GM23338 (cell line): ENCODE measurements at regions not wholly inside any gene's neighbourhood (a gene's known extent, or its start where the extent isn't known, plus 50 kb on each side); places are given as distances from the start of the nearest gene placed in this dataset.

Experiments
- CREB1 ChIP-seq: fragments of 250-450 bp; sonication (Bioruptor Pico); IDR thresholded peaks from 2 replicates; pipeline ENCODE4 v1.5.0; 2020; ENCODE audit warnings: low read depth, mild to moderate bottlenecking, moderate library complexity
- STAT1 ChIP-seq: IDR thresholded peaks from one replicate; pipeline ENCODE4 v1.6.1; 2016; ENCODE audit warnings: antibody characterized with exemption; ENCODE audit not compliant: unreplicated experiment
- TF ChIP-seq, protein P1 (sequence below): fragments of 250-450 bp; sonication (Bioruptor Pico); IDR thresholded peaks from 2 replicates; pipeline ENCODE4 v1.5.0; 2020; ENCODE audit warnings: mild to moderate bottlenecking, moderate library complexity
- TF ChIP-seq, protein P2 (sequence below): IDR thresholded peaks from one replicate; pipeline ENCODE4 v1.6.1; 2018; ENCODE audit warnings: antibody characterized with exemption; ENCODE audit not compliant: unreplicated experiment
- TF ChIP-seq, protein P3 (sequence below), 2 experiments: fragments of 200-600 bp in 1 of 2; sonication (generic) in 1 of 2; conservative IDR thresholded peaks; 2 replicates each; pipeline versions ENCODE4 v1.5.1 to v1.6.1; 2016 to 2017; ENCODE audit warnings: antibody characterized with exemption in 2 of 2, low read depth in 2 of 2, mild to moderate bottlenecking in 2 of 2, moderate library complexity in 1 of 2

DNA sequence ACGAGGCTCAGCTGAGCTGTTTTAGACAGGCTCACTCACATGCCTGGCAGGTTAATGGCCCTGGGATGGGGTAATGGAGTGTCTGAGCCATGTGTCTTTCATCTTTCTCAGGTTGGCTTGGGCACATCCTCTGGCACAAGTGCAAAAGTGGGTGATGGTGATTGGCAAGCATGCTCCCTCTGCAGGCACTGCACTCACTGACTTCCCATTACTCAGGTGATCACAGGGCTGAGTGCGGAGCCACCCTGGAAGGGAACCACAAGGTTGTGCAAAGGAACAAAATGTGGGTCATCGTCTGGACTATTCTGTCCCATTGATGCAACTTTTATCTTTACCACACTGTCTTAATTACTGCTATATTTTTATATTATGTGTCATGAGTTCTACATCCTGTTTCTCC is 244.1 kb upstream of the AKR1E2 start (continued):
- TF ChIP-seq, protein P1, sequence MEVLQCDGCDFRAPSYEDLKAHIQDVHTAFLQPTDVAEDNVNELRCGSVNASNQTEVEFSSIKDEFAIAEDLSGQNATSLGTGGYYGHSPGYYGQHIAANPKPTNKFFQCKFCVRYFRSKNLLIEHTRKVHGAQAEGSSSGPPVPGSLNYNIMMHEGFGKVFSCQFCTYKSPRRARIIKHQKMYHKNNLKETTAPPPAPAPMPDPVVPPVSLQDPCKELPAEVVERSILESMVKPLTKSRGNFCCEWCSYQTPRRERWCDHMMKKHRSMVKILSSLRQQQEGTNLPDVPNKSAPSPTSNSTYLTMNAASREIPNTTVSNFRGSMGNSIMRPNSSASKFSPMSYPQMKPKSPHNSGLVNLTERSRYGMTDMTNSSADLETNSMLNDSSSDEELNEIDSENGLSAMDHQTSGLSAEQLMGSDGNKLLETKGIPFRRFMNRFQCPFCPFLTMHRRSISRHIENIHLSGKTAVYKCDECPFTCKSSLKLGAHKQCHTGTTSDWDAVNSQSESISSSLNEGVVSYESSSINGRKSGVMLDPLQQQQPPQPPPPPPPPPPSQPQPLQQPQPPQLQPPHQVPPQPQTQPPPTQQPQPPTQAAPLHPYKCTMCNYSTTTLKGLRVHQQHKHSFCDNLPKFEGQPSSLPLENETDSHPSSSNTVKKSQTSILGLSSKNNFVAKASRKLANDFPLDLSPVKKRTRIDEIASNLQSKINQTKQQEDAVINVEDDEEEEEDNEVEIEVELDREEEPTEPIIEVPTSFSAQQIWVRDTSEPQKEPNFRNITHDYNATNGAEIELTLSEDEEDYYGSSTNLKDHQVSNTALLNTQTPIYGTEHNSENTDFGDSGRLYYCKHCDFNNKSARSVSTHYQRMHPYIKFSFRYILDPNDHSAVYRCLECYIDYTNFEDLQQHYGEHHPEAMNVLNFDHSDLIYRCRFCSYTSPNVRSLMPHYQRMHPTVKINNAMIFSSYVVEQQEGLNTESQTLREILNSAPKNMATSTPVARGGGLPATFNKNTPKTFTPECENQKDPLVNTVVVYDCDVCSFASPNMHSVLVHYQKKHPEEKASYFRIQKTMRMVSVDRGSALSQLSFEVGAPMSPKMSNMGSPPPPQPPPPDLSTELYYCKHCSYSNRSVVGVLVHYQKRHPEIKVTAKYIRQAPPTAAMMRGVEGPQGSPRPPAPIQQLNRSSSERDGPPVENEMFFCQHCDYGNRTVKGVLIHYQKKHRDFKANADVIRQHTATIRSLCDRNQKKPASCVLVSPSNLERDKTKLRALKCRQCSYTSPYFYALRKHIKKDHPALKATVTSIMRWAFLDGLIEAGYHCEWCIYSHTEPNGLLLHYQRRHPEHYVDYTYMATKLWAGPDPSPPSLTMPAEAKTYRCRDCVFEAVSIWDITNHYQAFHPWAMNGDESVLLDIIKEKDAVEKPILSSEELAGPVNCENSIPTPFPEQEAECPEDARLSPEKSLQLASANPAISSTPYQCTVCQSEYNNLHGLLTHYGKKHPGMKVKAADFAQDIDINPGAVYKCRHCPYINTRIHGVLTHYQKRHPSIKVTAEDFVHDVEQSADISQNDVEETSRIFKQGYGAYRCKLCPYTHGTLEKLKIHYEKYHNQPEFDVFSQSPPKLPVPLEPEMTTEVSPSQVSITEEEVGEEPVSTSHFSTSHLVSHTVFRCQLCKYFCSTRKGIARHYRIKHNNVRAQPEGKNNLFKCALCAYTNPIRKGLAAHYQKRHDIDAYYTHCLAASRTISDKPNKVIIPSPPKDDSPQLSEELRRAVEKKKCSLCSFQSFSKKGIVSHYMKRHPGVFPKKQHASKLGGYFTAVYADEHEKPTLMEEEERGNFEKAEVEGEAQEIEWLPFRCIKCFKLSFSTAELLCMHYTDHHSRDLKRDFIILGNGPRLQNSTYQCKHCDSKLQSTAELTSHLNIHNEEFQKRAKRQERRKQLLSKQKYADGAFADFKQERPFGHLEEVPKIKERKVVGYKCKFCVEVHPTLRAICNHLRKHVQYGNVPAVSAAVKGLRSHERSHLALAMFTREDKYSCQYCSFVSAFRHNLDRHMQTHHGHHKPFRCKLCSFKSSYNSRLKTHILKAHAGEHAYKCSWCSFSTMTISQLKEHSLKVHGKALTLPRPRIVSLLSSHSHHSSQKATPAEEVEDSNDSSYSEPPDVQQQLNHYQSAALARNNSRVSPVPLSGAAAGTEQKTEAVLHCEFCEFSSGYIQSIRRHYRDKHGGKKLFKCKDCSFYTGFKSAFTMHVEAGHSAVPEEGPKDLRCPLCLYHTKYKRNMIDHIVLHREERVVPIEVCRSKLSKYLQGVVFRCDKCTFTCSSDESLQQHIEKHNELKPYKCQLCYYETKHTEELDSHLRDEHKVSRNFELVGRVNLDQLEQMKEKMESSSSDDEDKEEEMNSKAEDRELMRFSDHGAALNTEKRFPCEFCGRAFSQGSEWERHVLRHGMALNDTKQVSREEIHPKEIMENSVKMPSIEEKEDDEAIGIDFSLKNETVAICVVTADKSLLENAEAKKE: no peak
- TF ChIP-seq STAT1 (no peak), CREB1 (no peak)
- TF ChIP-seq, protein P2, sequence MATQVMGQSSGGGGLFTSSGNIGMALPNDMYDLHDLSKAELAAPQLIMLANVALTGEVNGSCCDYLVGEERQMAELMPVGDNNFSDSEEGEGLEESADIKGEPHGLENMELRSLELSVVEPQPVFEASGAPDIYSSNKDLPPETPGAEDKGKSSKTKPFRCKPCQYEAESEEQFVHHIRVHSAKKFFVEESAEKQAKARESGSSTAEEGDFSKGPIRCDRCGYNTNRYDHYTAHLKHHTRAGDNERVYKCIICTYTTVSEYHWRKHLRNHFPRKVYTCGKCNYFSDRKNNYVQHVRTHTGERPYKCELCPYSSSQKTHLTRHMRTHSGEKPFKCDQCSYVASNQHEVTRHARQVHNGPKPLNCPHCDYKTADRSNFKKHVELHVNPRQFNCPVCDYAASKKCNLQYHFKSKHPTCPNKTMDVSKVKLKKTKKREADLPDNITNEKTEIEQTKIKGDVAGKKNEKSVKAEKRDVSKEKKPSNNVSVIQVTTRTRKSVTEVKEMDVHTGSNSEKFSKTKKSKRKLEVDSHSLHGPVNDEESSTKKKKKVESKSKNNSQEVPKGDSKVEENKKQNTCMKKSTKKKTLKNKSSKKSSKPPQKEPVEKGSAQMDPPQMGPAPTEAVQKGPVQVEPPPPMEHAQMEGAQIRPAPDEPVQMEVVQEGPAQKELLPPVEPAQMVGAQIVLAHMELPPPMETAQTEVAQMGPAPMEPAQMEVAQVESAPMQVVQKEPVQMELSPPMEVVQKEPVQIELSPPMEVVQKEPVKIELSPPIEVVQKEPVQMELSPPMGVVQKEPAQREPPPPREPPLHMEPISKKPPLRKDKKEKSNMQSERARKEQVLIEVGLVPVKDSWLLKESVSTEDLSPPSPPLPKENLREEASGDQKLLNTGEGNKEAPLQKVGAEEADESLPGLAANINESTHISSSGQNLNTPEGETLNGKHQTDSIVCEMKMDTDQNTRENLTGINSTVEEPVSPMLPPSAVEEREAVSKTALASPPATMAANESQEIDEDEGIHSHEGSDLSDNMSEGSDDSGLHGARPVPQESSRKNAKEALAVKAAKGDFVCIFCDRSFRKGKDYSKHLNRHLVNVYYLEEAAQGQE: no peak
- TF ChIP-seq, protein P3, sequence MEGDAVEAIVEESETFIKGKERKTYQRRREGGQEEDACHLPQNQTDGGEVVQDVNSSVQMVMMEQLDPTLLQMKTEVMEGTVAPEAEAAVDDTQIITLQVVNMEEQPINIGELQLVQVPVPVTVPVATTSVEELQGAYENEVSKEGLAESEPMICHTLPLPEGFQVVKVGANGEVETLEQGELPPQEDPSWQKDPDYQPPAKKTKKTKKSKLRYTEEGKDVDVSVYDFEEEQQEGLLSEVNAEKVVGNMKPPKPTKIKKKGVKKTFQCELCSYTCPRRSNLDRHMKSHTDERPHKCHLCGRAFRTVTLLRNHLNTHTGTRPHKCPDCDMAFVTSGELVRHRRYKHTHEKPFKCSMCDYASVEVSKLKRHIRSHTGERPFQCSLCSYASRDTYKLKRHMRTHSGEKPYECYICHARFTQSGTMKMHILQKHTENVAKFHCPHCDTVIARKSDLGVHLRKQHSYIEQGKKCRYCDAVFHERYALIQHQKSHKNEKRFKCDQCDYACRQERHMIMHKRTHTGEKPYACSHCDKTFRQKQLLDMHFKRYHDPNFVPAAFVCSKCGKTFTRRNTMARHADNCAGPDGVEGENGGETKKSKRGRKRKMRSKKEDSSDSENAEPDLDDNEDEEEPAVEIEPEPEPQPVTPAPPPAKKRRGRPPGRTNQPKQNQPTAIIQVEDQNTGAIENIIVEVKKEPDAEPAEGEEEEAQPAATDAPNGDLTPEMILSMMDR (conservative IDR thresholded peaks at IDR 0.05; ENCODE audit: low read depth in 2 of 2): no peak
